Tibial nerve (tissue), 4 donors: ENCODE measurements at regions not wholly inside any gene's neighbourhood (a gene's known extent, or its start where the extent isn't known, plus 50 kb on each side); places are given as distances from the start of the nearest gene placed in this dataset.

Source experiments
- DNase-seq, 2 donors: peaks; one replicate each; pipeline ENCODE4 v3.0.0-alpha.2; 2019; ENCODE audit warnings: low spot score in 2 of 2
- H3K27ac ChIP-seq, 4 donors: fragments of 200-600 bp; sonication (generic) in 3 of 4; one replicate each; pipeline ENCODE4 v1.5.1; 2017 to 2019; ENCODE audit warnings: mild to moderate bottlenecking in 1 of 4
- H3K27me3 ChIP-seq, 2 donors: fragments of 200-600 bp; sonication (generic) in 1 of 2; one replicate each; pipeline versions ENCODE4 v1.5.1 to v1.6.0; 2017 to 2019
- H3K36me3 ChIP-seq, 3 donors: fragments of 200-600 bp; sonication (generic); one replicate each; pipeline ENCODE4 v1.5.1; 2018 to 2019
- H3K4me1 ChIP-seq, 4 donors: fragments of 200-600 bp; sonication (generic) in 3 of 4; one replicate each; pipeline ENCODE4 v1.5.1; 2017 to 2019
- H3K4me3 ChIP-seq, 4 donors: fragments of 200-600 bp; sonication (generic) in 3 of 4; one replicate each; pipeline ENCODE4 v1.5.1; 2017 to 2019; ENCODE audit warnings: mild to moderate bottlenecking in 1 of 4, moderate library complexity in 1 of 4
- H3K9me3 ChIP-seq, 4 donors: fragments of 200-600 bp; sonication (generic) in 3 of 4; one replicate each; pipeline ENCODE4 v1.5.1; 2017 to 2019
- CTCF ChIP-seq, 5 experiments: fragments of 200-600 bp in 3 of 5; fragments of 450-650 bp in 2 of 5; sonication (generic) in 3 of 5; IDR thresholded peaks; one replicate each; pipeline ENCODE4 v1.5.1; 2016 to 2019; ENCODE audit warnings: antibody characterized with exemption in 5 of 5, mild to moderate bottlenecking in 3 of 5, moderate library complexity in 2 of 5
- EP300 ChIP-seq, 2 donors: sonication (generic); formaldehyde crosslinking; IDR thresholded peaks; one replicate each; pipeline ENCODE4 v1.6.1; 2017; ENCODE audit warnings: antibody characterized with exemption in 2 of 2, mild to moderate bottlenecking in 1 of 2
- POLR2A ChIP-seq, 2 donors: fragments of 450-650 bp; IDR thresholded peaks; one replicate each; pipeline ENCODE4 v1.6.1; 2017; ENCODE audit warnings: antibody characterized with exemption in 2 of 2, mild to moderate bottlenecking in 2 of 2, moderate library complexity in 2 of 2
- WGBS, 2 donors: methylation state at CpG; one replicate each; pipeline ENCODE4 v1.1.5; 2018; 5-methylcytosine and 5-hydroxymethylcytosine counted together

- DNase-seq: no peak
- TF ChIP-seq CTCF (IDR thresholded peaks at IDR 0.05) (no peak), POLR2A (IDR thresholded peaks at IDR 0.05) (no peak), EP300 (IDR thresholded peaks at IDR 0.05) (no peak)
- WGBS, 2 donors: 87 to 90% methylated on average over 2 of the region's 2 CpGs
These were observed 326.9 kb downstream of the MEIS1 start for GRCh38 chr2:66761826-66762225.

GRCh38 chr2:66762761-66763160, 327.8 kb downstream of the MEIS1 start:
- no peak overlapping the region for H3K27ac ChIP-seq
- TF ChIP-seq EP300 (IDR thresholded peaks at IDR 0.05) (no peak), CTCF (IDR thresholded peaks at IDR 0.05) (no peak), POLR2A (IDR thresholded peaks at IDR 0.05) (no peak)
- H3K27me3 ChIP-seq: no peaks in the 10 kb centered on the region
- no peak for DNase-seq
- H3K9me3 ChIP-seq: no peaks in the 10 kb centered on the region
- 91 to 92% methylated on average over 25 of the region's 25 CpGs for WGBS, 2 donors
- no peaks in the 10 kb centered on the region for H3K4me1 ChIP-seq
- H3K36me3 ChIP-seq: no peaks in the 10 kb centered on the region
- no peak overlapping the region for H3K4me3 ChIP-seq

More at GRCh38 chr2:66761826-66762225, 326.9 kb downstream of the MEIS1 start:
- H3K9me3 ChIP-seq: peaks cover 0 to 6% (median 2%) of the 10 kb centered on the region in 4 donors
- H3K27me3 ChIP-seq: no peaks in the 10 kb centered on the region
- H3K4me1 ChIP-seq: no peaks in the 10 kb centered on the region
- no peak overlapping the region for H3K4me3 ChIP-seq
- no peak overlapping the region for H3K27ac ChIP-seq
- H3K36me3 ChIP-seq: no peaks in the 10 kb centered on the region

- H3K4me3 ChIP-seq: no peak overlapping the region
- TF ChIP-seq CTCF (IDR thresholded peaks at IDR 0.05) (no peak), POLR2A (IDR thresholded peaks at IDR 0.05) (no peak), EP300 (IDR thresholded peaks at IDR 0.05) (no peak)
- H3K27ac ChIP-seq: no peak overlapping the region
- H3K36me3 ChIP-seq: no peaks in the 10 kb centered on the region
- no peaks in the 10 kb centered on the region for H3K4me1 ChIP-seq
- no peaks in the 10 kb centered on the region for H3K9me3 ChIP-seq
- 92% methylated on average over 3 of the region's 3 CpGs for WGBS, 2 donors
- DNase-seq: no peak
- no peaks in the 10 kb centered on the region for H3K27me3 ChIP-seq
These were observed 331.7 kb downstream of the MEIS1 start for GRCh38 chr2:66766582-66766981.

- H3K27ac ChIP-seq: no peak overlapping the region
- no peak for DNase-seq
- H3K9me3 ChIP-seq: no peaks in the 10 kb centered on the region
- no peak overlapping the region for H3K4me3 ChIP-seq
- no peaks in the 10 kb centered on the region for H3K27me3 ChIP-seq
- H3K4me1 ChIP-seq: no peaks in the 10 kb centered on the region
- H3K36me3 ChIP-seq: no peaks in the 10 kb centered on the region
- TF ChIP-seq CTCF (IDR thresholded peaks at IDR 0.05) (no peak), EP300 (IDR thresholded peaks at IDR 0.05) (no peak), POLR2A (IDR thresholded peaks at IDR 0.05) (no peak)
- 94 to 100% methylated on average over 1 of the region's 1 CpG for WGBS, 2 donors
These were observed 336.5 kb downstream of the MEIS1 start for GRCh38 chr2:66771359-66771976.

- Histone ChIP-seq H3K4me1 (no peaks in the 10 kb centered on the region), H3K4me3 (no peak overlapping the region), H3K36me3 (no peaks in the 10 kb centered on the region), H3K9me3 (no peaks in the 10 kb centered on the region), H3K27me3 (no peaks in the 10 kb centered on the region), H3K27ac (no peak overlapping the region)
- DNase-seq: no peak
- 73 to 93% methylated on average over 1 of the region's 1 CpG for WGBS, 2 donors
- TF ChIP-seq EP300 (IDR thresholded peaks at IDR 0.05) (no peak), CTCF (IDR thresholded peaks at IDR 0.05) (no peak), POLR2A (IDR thresholded peaks at IDR 0.05) (no peak)
These were observed 337.7 kb downstream of the MEIS1 start for GRCh38 chr2:66772618-66773017.
